ENCODE measurements at regions not wholly inside any gene's neighbourhood (a gene's known extent, or its start where the extent isn't known, plus 50 kb on each side); places are given as distances from the start of the nearest gene placed in this dataset.

DNA sequence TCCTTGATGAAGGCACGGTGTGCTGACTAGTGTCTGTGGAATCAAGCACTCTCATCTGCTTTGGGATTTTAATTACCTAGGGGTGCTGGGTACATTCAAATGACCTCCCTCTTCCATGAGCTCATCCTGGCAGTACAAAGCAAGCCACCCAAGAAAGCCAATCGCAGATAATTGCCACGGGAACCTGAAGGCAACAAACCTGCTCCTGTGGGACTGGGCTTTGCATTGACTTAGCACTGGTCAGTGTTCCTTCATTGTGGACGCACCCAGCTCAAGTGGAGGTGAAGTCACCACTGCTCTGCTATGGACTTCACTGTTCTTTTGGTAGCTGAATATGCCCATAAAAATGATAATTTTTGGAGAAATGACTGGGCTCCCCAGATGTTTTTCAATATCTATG lies 261.6 kb upstream of the FERMT1 start:
- TF ChIP-seq EP300 (IDR thresholded peaks at IDR 0.05) (no peak), POLR2A (IDR thresholded peaks at IDR 0.05) (no peak)
- TF ChIP-seq, protein P1, sequence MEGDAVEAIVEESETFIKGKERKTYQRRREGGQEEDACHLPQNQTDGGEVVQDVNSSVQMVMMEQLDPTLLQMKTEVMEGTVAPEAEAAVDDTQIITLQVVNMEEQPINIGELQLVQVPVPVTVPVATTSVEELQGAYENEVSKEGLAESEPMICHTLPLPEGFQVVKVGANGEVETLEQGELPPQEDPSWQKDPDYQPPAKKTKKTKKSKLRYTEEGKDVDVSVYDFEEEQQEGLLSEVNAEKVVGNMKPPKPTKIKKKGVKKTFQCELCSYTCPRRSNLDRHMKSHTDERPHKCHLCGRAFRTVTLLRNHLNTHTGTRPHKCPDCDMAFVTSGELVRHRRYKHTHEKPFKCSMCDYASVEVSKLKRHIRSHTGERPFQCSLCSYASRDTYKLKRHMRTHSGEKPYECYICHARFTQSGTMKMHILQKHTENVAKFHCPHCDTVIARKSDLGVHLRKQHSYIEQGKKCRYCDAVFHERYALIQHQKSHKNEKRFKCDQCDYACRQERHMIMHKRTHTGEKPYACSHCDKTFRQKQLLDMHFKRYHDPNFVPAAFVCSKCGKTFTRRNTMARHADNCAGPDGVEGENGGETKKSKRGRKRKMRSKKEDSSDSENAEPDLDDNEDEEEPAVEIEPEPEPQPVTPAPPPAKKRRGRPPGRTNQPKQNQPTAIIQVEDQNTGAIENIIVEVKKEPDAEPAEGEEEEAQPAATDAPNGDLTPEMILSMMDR (IDR thresholded peaks at IDR 0.05): no peak

Measured in suprapubic skin (tissue), 3 donors.